HepG2 (cell line): ENCODE measurements at regions not wholly inside any gene's neighbourhood (a gene's known extent, or its start where the extent isn't known, plus 50 kb on each side); places are given as distances from the start of the nearest gene placed in this dataset.

Source experiments
- ATAC-seq: fragments of 200-7000 bp; cut with Tn5 transposase; 3 replicates; pipeline ENCODE4 v1.9.1; 2020; ENCODE audit warnings: mild to moderate bottlenecking, moderate library complexity
- BruUV-seq: library from RNA; stranded (reverse); fragments of 400-500 nt; replicated peaks from 2 replicates; lab custom pipeline; 2021; lab: Mats Ljungman, UMichigan
- CTCF ChIA-PET: fragments of 300-600 bp; formaldehyde crosslinking; extraction: SDS; loops from one replicate; lab custom pipeline; 2021; ENCODE audit warnings: low total read pairs, inconsistent platforms, low intra/inter-chr PET ratio; lab: Yijun Ruan, JAX
- POLR2A ChIA-PET: fragments of 350-600 bp; sonication (Branson Sonifier 250); formaldehyde crosslinking; loops from one replicate; lab custom pipeline; 2020; ENCODE audit warnings: antibody characterized with exemption, inconsistent platforms; lab: Yijun Ruan, JAX
- DNase-seq: peaks from one replicate; pipeline ENCODE4 v3.0.0-alpha.2; 2015; ENCODE audit warnings: low spot score
- FAIRE-seq: peaks from 3 replicates; lab custom pipeline; 2011; peaks lifted over from hg19 to GRCh38; lab: Jason Lieb, UNC
- H2AFZ ChIP-seq: one replicate; pipeline ENCODE4 v1.6.1; 2011; ENCODE audit warnings: low read length, inconsistent platforms
- H3K27ac ChIP-seq: fragments of 300-600 bp; 3 replicates; pipeline ENCODE4 v1.8.0; 2011; ENCODE audit warnings: mixed run types, mild to moderate bottlenecking, mixed read lengths, low read length, inconsistent platforms; ENCODE audit not compliant: insufficient read depth; ENCODE audit errors: extremely low read length
- H3K27me3 ChIP-seq, 2 experiments: fragments of 200-600 bp in 1 of 2; 2 replicates in 1 of 2; 3 replicates in 1 of 2; pipeline versions ENCODE4 v1.6.0 to v1.8.0; 2011; ENCODE audit warnings: low read length in 2 of 2, mild to moderate bottlenecking in 2 of 2, moderate library complexity in 2 of 2, inconsistent platforms in 1 of 2; ENCODE audit not compliant: insufficient read depth in 2 of 2, control insufficient read depth in 1 of 2
- H3K36me3 ChIP-seq, 2 experiments: fragments of 200-600 bp in 1 of 2; replicated peaks in 1 of 2; 2 replicates in 1 of 2; 3 replicates in 1 of 2; pipeline versions ENCODE4 v1.5.1 to v1.8.0; 2011; ENCODE audit warnings: low read length in 2 of 2, inconsistent platforms in 1 of 2; ENCODE audit not compliant: insufficient read depth in 2 of 2, control insufficient read depth in 1 of 2
- H3K4me1 ChIP-seq: 2 replicates; pipeline ENCODE4 v1.5.1; 2012; ENCODE audit warnings: low read length, inconsistent platforms; ENCODE audit not compliant: insufficient read depth
- H3K4me2 ChIP-seq: 2 replicates; pipeline ENCODE4 v1.6.0; 2011; ENCODE audit warnings: low read depth, low read length, inconsistent platforms
- H3K4me3 ChIP-seq, 3 experiments: fragments of 200-600 bp in 1 of 3; sonication (generic), shearing (Covaris generic) in 1 of 3; replicated peaks in 1 of 3; 2 replicates each; pipeline ENCODE4 v1.5.1; 2011 to 2016; ENCODE audit warnings: low read length in 3 of 3, inconsistent platforms in 2 of 3, low read depth in 2 of 3, mild to moderate bottlenecking in 2 of 3, control low read depth in 1 of 3, mixed read lengths in 1 of 3; ENCODE audit not compliant: insufficient read depth in 1 of 3
- H3K79me2 ChIP-seq: one replicate; pipeline ENCODE4 v1.6.1; 2011; ENCODE audit warnings: low read length, inconsistent platforms; ENCODE audit not compliant: insufficient read depth
- H3K9ac ChIP-seq: 2 replicates; pipeline ENCODE4 v1.6.0; 2011; ENCODE audit warnings: mild to moderate bottlenecking, low read depth, low read length, inconsistent platforms; ENCODE audit not compliant: insufficient read depth
- H3K9me3 ChIP-seq: 2 replicates; pipeline ENCODE4 v1.5.1; 2012; ENCODE audit warnings: mild to moderate bottlenecking, low read length
- H4K20me1 ChIP-seq: 2 replicates; pipeline ENCODE4 v1.6.0; 2011; ENCODE audit warnings: inconsistent platforms, mild to moderate bottlenecking, low read length, moderate library complexity; ENCODE audit not compliant: insufficient read depth
- AGO2 ChIP-seq: fragments of 200-400 bp; formaldehyde crosslinking; optimal IDR thresholded peaks from 2 replicates; pipeline ENCODE3; 2017; ENCODE audit warnings: mild to moderate bottlenecking, low read depth, low read length, moderate library complexity
- CREB1 ChIP-seq, 2 experiments: fragments of 450-650 bp in 1 of 2; IDR thresholded peaks; 2 replicates each; pipeline ENCODE4 v1.6.1; 2016 to 2017; ENCODE audit warnings: control low read depth in 1 of 2, mild to moderate bottlenecking in 1 of 2, missing compliant biosample characterization in 1 of 2, missing genetic modification characterization in 1 of 2
- DNMT1 ChIP-seq: sonication (generic); formaldehyde crosslinking; IDR thresholded peaks from 2 replicates; pipeline ENCODE4 v1.5.1; 2020; ENCODE audit warnings: mild to moderate bottlenecking, missing genetic modification reagents
- HES4 ChIP-seq: sonication (generic); formaldehyde crosslinking; IDR thresholded peaks from 2 replicates; pipeline ENCODE4 v1.9.0; 2021; ENCODE audit warnings: mild to moderate bottlenecking, missing genetic modification reagents, borderline replicate concordance
- KDM3A ChIP-seq: IDR thresholded peaks from 2 replicates; pipeline ENCODE4 v1.6.1; 2018; ENCODE audit warnings: low read depth, missing compliant biosample characterization
- MAF1 ChIP-seq: sonication (generic); formaldehyde crosslinking; IDR thresholded peaks from 2 replicates; pipeline ENCODE4 v1.5.0; 2020; ENCODE audit warnings: missing genetic modification reagents, borderline replicate concordance
- NR2F1 ChIP-seq, 2 experiments: fragments of 450-650 bp in 1 of 2; formaldehyde crosslinking in 1 of 2; IDR thresholded peaks; 2 replicates each; pipeline versions ENCODE4 v1.5.0 to v1.6.1; 2016 to 2020; ENCODE audit warnings: mild to moderate bottlenecking in 1 of 2, missing compliant biosample characterization in 1 of 2, missing genetic modification reagents in 1 of 2, moderate library complexity in 1 of 2
- PHB2 ChIP-seq: fragments of 450-650 bp; IDR thresholded peaks from 2 replicates; pipeline ENCODE4 v1.6.1; 2018; ENCODE audit not compliant: partially characterized antibody
- PHF5A ChIP-seq: IDR thresholded peaks from one replicate; pipeline ENCODE4 v1.6.1; 2018; ENCODE audit warnings: low read depth, missing genetic modification reagents; ENCODE audit not compliant: unreplicated experiment
- RAD21 ChIP-seq: fragments of 450-650 bp; formaldehyde crosslinking; IDR thresholded peaks from 2 replicates; pipeline ENCODE4 v1.5.0; 2020; ENCODE audit warnings: mild to moderate bottlenecking
- RORA ChIP-seq: sonication (generic); formaldehyde crosslinking; IDR thresholded peaks from 2 replicates; pipeline ENCODE4 v1.5.0; 2020; ENCODE audit warnings: mild to moderate bottlenecking, missing genetic modification reagents, moderate library complexity
- SMAD3 ChIP-seq: sonication (generic); formaldehyde crosslinking; IDR thresholded peaks from 2 replicates; pipeline ENCODE4 v1.4.0; 2020; ENCODE audit warnings: missing genetic modification reagents
- ZBTB21 ChIP-seq: sonication (generic); formaldehyde crosslinking; IDR thresholded peaks from 2 replicates; pipeline ENCODE4 v1.4.0; 2020; ENCODE audit warnings: missing genetic modification reagents
- ZNF160 ChIP-seq: sonication (generic); formaldehyde crosslinking; IDR thresholded peaks from 2 replicates; pipeline ENCODE4 v1.8.0; 2022; ENCODE audit warnings: mild to moderate bottlenecking, inconsistent platforms, missing genetic modification reagents
- ZNF296 ChIP-seq: sonication (generic); formaldehyde crosslinking; conservative IDR thresholded peaks from 2 replicates; pipeline ENCODE4 v1.5.0; 2020; ENCODE audit warnings: mild to moderate bottlenecking, missing genetic modification reagents
- ZNF431 ChIP-seq: sonication (generic); formaldehyde crosslinking; IDR thresholded peaks from 2 replicates; pipeline ENCODE4 v1.9.0; 2022; ENCODE audit warnings: missing genetic modification reagents, low read depth, mild to moderate bottlenecking, borderline replicate concordance
- ZNF577 ChIP-seq: sonication (generic); formaldehyde crosslinking; IDR thresholded peaks from 2 replicates; pipeline ENCODE4 v1.4.0; 2020; ENCODE audit warnings: mild to moderate bottlenecking, low read depth, missing genetic modification reagents, borderline replicate concordance
- ZNF607 ChIP-seq: sonication (generic); formaldehyde crosslinking; IDR thresholded peaks from 2 replicates; pipeline ENCODE4 v1.5.1; 2020; ENCODE audit warnings: missing genetic modification reagents, mild to moderate bottlenecking, borderline replicate concordance
- WGBS: methylation state at CpG from one replicate; pipeline ENCODE4 v1.1.6; 2017; ENCODE audit warnings: low lambda C conversion rate; 5-methylcytosine and 5-hydroxymethylcytosine counted together
- in situ Hi-C: cut with HindIII; loops from 2 replicates; pipeline ENCODE4 v1.10.0; 2017; ENCODE audit warnings: low pct_unique_long_range_greater_than_20kb; ENCODE audit not compliant: extremely low pct_ligation_motif_present
- intact Hi-C: fragments of 100-400 bp; cut with micrococcal nuclease; formaldehyde crosslinking; loops from one replicate; pipeline ENCODE4 v1.10.0; 2022; ENCODE audit not compliant: unreplicated experiment
- TF ChIP-seq, protein P1 (sequence below): sonication (generic); formaldehyde crosslinking; IDR thresholded peaks from 2 replicates; pipeline ENCODE4 v1.5.0; 2020; ENCODE audit warnings: mild to moderate bottlenecking, low read depth, missing genetic modification reagents, borderline replicate concordance
- TF ChIP-seq, protein P2 (sequence below): sonication (generic); formaldehyde crosslinking; IDR thresholded peaks from 2 replicates; pipeline ENCODE4 v1.4.0; 2020; ENCODE audit warnings: mild to moderate bottlenecking, missing genetic modification reagents
- TF ChIP-seq, protein P3 (sequence below): sonication (generic); formaldehyde crosslinking; IDR thresholded peaks from 2 replicates; pipeline ENCODE4 v1.5.1; 2020; ENCODE audit warnings: mild to moderate bottlenecking, missing genetic modification reagents, borderline replicate concordance

DNA sequence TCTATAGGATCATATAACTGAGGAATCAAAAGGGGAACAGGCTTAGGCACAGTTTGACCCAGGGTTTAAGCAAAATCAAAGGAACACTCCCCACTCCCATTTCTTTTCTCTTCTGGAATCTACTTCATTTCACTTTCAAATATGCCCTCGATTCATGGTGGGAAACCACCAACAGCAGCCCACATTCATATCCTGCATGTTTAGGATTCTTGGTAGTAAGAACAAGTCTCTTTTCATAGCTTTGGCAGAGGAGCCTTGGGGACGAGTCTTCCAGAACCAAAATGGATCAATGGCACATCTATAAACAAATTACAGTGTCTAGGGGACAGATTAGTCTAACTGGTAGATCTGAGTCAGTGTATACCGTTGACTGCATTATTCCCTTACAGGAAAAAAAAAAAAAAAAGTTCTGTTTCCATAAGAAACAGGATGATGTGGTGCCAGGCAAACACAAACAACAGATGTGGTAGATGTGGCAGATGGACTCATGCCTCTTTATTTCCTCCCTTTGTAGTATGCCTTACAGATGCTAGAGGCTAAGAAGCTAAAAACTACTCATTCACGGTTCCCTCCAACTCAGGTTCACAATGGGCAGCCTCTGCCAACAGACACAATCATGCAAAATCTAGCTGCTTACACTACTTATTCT lies 578.3 kb upstream of the ADAMTS9 start (continued):
- no peak for TF ChIP-seq PHF5A (CRISPR knock-in tag)
- no peak for TF ChIP-seq HES4 (CRISPR knock-in tag)
- no peak for TF ChIP-seq RORA
- TF ChIP-seq, protein P1, sequence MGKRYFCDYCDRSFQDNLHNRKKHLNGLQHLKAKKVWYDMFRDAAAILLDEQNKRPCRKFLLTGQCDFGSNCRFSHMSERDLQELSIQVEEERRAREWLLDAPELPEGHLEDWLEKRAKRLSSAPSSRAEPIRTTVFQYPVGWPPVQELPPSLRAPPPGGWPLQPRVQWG (CRISPR knock-in tag), result no peak
- no peak for TF ChIP-seq KDM3A (CRISPR knock-in tag)
- TF ChIP-seq ZNF607 (CRISPR knock-in tag), result no peak
- TF ChIP-seq, protein P2, sequence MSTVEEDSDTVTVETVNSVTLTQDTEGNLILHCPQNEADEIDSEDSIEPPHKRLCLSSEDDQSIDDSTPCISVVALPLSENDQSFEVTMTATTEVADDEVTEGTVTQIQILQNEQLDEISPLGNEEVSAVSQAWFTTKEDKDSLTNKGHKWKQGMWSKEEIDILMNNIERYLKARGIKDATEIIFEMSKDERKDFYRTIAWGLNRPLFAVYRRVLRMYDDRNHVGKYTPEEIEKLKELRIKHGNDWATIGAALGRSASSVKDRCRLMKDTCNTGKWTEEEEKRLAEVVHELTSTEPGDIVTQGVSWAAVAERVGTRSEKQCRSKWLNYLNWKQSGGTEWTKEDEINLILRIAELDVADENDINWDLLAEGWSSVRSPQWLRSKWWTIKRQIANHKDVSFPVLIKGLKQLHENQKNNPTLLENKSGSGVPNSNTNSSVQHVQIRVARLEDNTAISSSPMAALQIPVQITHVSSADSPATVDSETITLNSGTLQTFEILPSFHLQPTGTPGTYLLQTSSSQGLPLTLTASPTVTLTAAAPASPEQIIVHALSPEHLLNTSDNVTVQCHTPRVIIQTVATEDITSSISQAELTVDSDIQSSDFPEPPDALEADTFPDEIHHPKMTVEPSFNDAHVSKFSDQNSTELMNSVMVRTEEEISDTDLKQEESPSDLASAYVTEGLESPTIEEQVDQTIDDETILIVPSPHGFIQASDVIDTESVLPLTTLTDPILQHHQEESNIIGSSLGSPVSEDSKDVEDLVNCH (CRISPR knock-in tag), result no peak
- no peak for TF ChIP-seq NR2F1 (CRISPR knock-in tag; IDR thresholded peaks at IDR 0.05)
- no peak for TF ChIP-seq ZNF577 (CRISPR knock-in tag)

DNA sequence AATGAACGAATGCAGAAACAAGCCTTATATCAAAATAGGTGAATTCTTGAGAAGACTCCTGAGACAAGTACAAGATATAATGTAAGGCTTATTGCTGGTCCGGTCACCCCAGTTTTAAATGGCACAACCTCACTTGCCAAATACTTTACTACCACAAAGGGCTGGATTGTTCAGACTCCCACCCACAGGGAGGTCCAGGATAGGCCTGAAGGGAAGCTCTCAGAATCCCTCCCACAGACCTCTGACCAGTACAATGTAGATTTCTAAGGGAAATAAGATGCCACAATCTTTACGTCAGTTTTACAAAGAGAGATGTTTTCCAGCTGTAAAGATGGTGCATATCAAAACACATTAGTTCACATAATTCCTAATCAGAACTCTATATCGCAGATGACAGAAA lies 577.7 kb upstream of the ADAMTS9 start:
- no peak overlapping the region for H3K4me3 ChIP-seq
- no peak overlapping the region for H2AFZ ChIP-seq
- H3K4me1 ChIP-seq, result no peaks in the 10 kb centered on the region
- H3K9me3 ChIP-seq, result no peaks in the 10 kb centered on the region
- ChIA-PET CTCF (no interaction called here), POLR2A (no interaction called here)
- intact Hi-C loops (no loop called here), in situ Hi-C loops (no loop called here)
- DNase-seq (no peak), FAIRE-seq (no peak), ATAC-seq (no peak)
- H3K4me2 ChIP-seq, result no peak overlapping the region
- no peaks in the 10 kb centered on the region for H3K36me3 ChIP-seq
- no peaks in the 10 kb centered on the region for H3K79me2 ChIP-seq
- BruUV-seq, result no TSS peak
- WGBS, result 32% methylated on average over 4 of the region's 4 CpGs
- TF ChIP-seq ZNF296 (CRISPR knock-in tag) (no peak), ZNF431 (CRISPR knock-in tag) (no peak), PHB2 (no peak), SMAD3 (CRISPR knock-in tag) (no peak), MAF1 (CRISPR knock-in tag) (no peak), CREB1 (IDR thresholded peaks at IDR 0.05) (no peak), CREB1 (CRISPR knock-in tag; IDR thresholded peaks at IDR 0.05) (no peak), ZBTB21 (no peak), ZNF160 (no peak), AGO2 (no peak), DNMT1 (CRISPR knock-in tag) (no peak), RAD21 (CRISPR knock-in tag) (no peak)
- TF ChIP-seq, protein P3, sequence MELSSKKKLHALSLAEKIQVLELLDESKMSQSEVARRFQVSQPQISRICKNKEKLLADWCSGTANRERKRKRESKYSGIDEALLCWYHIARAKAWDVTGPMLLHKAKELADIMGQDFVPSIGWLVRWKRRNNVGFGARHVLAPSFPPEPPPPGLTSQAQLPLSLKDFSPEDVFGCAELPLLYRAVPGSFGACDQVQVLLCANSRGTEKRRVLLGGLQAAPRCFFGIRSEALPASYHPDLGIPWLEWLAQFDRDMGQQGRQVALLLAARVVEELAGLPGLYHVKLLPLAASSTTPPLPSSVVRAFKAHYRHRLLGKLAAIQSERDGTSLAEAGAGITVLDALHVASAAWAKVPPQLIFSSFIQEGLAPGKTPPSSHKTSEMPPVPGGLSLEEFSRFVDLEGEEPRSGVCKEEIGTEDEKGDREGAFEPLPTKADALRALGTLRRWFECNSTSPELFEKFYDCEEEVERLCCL (CRISPR knock-in tag), result no peak
- H3K9ac ChIP-seq, result no peak overlapping the region
- no peaks in the 10 kb centered on the region for H3K27me3 ChIP-seq
- H4K20me1 ChIP-seq, result no peaks in the 10 kb centered on the region
- no peak overlapping the region for H3K27ac ChIP-seq
